ENCODE measurements at regions not wholly inside any gene's neighbourhood (a gene's known extent, or its start where the extent isn't known, plus 50 kb on each side); places are given as distances from the start of the nearest gene placed in this dataset.

GRCh38 chr4:182042945-182043344 lies 200.3 kb upstream of the TENM3 start:
- DNase-seq, result no peak

GRCh38 chr4:182048871-182049270 lies 194.3 kb upstream of the TENM3 start:
- DNase-seq, result no peak

GRCh38 chr4:182056866-182057265 lies 186.3 kb upstream of the TENM3 start:
- DNase-seq, result no peak

GRCh38 chr4:182062458-182062857 lies 180.7 kb upstream of the TENM3 start:
- no peak for DNase-seq

GRCh38 chr4:182062936-182063335 lies 180.3 kb upstream of the TENM3 start:
- DNase-seq, result no peak

- DNase-seq, result no peak
Observed at GRCh38 chr4:182063651-182064050, 179.6 kb upstream of the TENM3 start.

GRCh38 chr4:182065255-182065654 lies 177.9 kb upstream of the TENM3 start:
- no peak for DNase-seq

GRCh38 chr4:182066037-182066436 lies 177.2 kb upstream of the TENM3 start:
- no peak for DNase-seq

GRCh38 chr4:182067828-182068227 lies 175.4 kb upstream of the TENM3 start:
- DNase-seq, result no peak

GRCh38 chr4:182068920-182069319 lies 174.3 kb upstream of the TENM3 start:
- DNase-seq, result no peak

- DNase-seq, result no peak
Observed at GRCh38 chr4:182073278-182073677, 169.9 kb upstream of the TENM3 start.

- no peak for DNase-seq
Observed at GRCh38 chr4:182074139-182074538, 169.1 kb upstream of the TENM3 start.

GRCh38 chr4:182074810-182075209 lies 168.4 kb upstream of the TENM3 start:
- no peak for DNase-seq

GRCh38 chr4:182082910-182083309 lies 160.3 kb upstream of the TENM3 start:
- DNase-seq, result no peak

- DNase-seq, result no peak
Observed at GRCh38 chr4:182083671-182084410, 159.4 kb upstream of the TENM3 start.

GRCh38 chr4:182085051-182085480 lies 158.1 kb upstream of the TENM3 start:
- no peak for DNase-seq

GRCh38 chr4:182089326-182089725 lies 153.9 kb upstream of the TENM3 start:
- no peak for DNase-seq

GRCh38 chr4:182090186-182090585 lies 153.0 kb upstream of the TENM3 start:
- DNase-seq, result no peak

- no peak for DNase-seq
Observed at GRCh38 chr4:182091128-182091527, 152.1 kb upstream of the TENM3 start.

GRCh38 chr4:182093431-182093831 lies 149.8 kb upstream of the TENM3 start:
- no peak for DNase-seq

- DNase-seq, result no peak
Observed at GRCh38 chr4:182093935-182094334, 149.3 kb upstream of the TENM3 start.

GRCh38 chr4:182101618-182102017 lies 141.6 kb upstream of the TENM3 start:
- no peak for DNase-seq

GRCh38 chr4:182102576-182102975 lies 140.6 kb upstream of the TENM3 start:
- no peak for DNase-seq

GRCh38 chr4:182103614-182104319 lies 139.4 kb upstream of the TENM3 start:
- no peak for DNase-seq

- no peak for DNase-seq
Observed at GRCh38 chr4:182105416-182105815, 137.8 kb upstream of the TENM3 start.
